ENCODE measurements at regions not wholly inside any gene's neighbourhood (a gene's known extent, or its start where the extent isn't known, plus 50 kb on each side); places are given as distances from the start of the nearest gene placed in this dataset.

DNA sequence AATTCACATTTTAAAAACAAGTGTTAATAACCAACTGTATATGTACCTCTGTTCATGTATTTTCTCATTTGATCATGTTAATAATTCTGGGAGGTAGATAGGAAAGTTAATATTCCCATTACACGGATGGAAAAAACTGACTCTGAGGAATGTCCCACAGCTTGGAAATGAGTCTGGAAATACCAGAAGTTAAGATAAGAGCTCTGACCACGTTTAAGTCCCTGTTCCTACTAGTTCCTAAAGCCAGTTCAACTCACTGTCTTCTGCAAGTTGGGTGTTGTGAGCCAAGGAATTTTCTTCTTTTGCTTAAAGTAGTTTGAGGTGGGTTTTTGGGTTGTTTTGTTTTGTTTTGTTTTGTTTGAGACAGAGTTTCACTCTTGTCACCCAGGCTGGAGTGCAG lies 104.5 kb downstream of the TMEM30B start:
- peaks cover 0 to 6% (median 3%) of the 10 kb centered on the region in 5 donors for H3K4me1 ChIP-seq (ENCODE audit: control insufficient read depth in 5 of 5, insufficient read depth in 5 of 5, low read length in 5 of 5)

GRCh38 chr14:61174987-61175386 lies 106.2 kb downstream of the TMEM30B start:
- H3K9ac ChIP-seq (ENCODE audit: low read length in 5 of 5): no peak overlapping the region

More for the DNA sequence above, 104.5 kb downstream of the TMEM30B start:
- H3K27me3 ChIP-seq (ENCODE audit: control insufficient read depth in 5 of 5, insufficient read depth in 4 of 5, low read length in 5 of 5): no peaks in the 10 kb centered on the region
- H3K9ac ChIP-seq (ENCODE audit: low read length in 5 of 5): no peak overlapping the region
- peaks cover 0 to 4% (median 0%) of the 10 kb centered on the region in 5 donors for H3K9me3 ChIP-seq (ENCODE audit: control insufficient read depth in 5 of 5, low read length in 5 of 5)
- no peak overlapping the region for H3K27ac ChIP-seq (ENCODE audit: low read depth, low read length)
- no peaks in the 10 kb centered on the region for H3K36me3 ChIP-seq (ENCODE audit: control insufficient read depth in 5 of 5, insufficient read depth in 5 of 5, low read length in 5 of 5)
- H3K4me3 ChIP-seq (ENCODE audit: low read depth in 1 of 5, low read length in 5 of 5): no peak overlapping the region

GRCh38 chr14:61174441-61174891 lies 106.7 kb downstream of the TMEM30B start:
- Histone ChIP-seq H3K9ac (ENCODE audit: low read length in 5 of 5) (no peak overlapping the region), H3K4me1 (ENCODE audit: control insufficient read depth in 5 of 5, insufficient read depth in 5 of 5, low read length in 5 of 5) (peaks cover 0 to 10% (median 7%) of the 10 kb centered on the region in 5 donors), H3K4me3 (ENCODE audit: low read depth in 1 of 5, low read length in 5 of 5) (no peak overlapping the region), H3K9me3 (ENCODE audit: control insufficient read depth in 5 of 5, low read length in 5 of 5) (peaks cover 0 to 4% (median 0%) of the 10 kb centered on the region in 5 donors), H3K27me3 (ENCODE audit: control insufficient read depth in 5 of 5, insufficient read depth in 4 of 5, low read length in 5 of 5) (no peaks in the 10 kb centered on the region), H3K27ac (ENCODE audit: low read depth, low read length) (no peak overlapping the region), H3K36me3 (ENCODE audit: control insufficient read depth in 5 of 5, insufficient read depth in 5 of 5, low read length in 5 of 5) (no peaks in the 10 kb centered on the region)

More at GRCh38 chr14:61174987-61175386, 106.2 kb downstream of the TMEM30B start:
- H3K4me1 ChIP-seq (ENCODE audit: control insufficient read depth in 5 of 5, insufficient read depth in 5 of 5, low read length in 5 of 5): peaks cover 0 to 10% (median 7%) of the 10 kb centered on the region in 5 donors
- H3K4me3 ChIP-seq (ENCODE audit: low read depth in 1 of 5, low read length in 5 of 5): no peak overlapping the region
- H3K36me3 ChIP-seq (ENCODE audit: control insufficient read depth in 5 of 5, insufficient read depth in 5 of 5, low read length in 5 of 5): no peaks in the 10 kb centered on the region
- H3K9me3 ChIP-seq (ENCODE audit: control insufficient read depth in 5 of 5, low read length in 5 of 5): peaks cover 0 to 4% (median 0%) of the 10 kb centered on the region in 5 donors
- H3K27ac ChIP-seq (ENCODE audit: low read depth, low read length): no peak overlapping the region
- H3K27me3 ChIP-seq (ENCODE audit: control insufficient read depth in 5 of 5, insufficient read depth in 4 of 5, low read length in 5 of 5): no peaks in the 10 kb centered on the region

DNA sequence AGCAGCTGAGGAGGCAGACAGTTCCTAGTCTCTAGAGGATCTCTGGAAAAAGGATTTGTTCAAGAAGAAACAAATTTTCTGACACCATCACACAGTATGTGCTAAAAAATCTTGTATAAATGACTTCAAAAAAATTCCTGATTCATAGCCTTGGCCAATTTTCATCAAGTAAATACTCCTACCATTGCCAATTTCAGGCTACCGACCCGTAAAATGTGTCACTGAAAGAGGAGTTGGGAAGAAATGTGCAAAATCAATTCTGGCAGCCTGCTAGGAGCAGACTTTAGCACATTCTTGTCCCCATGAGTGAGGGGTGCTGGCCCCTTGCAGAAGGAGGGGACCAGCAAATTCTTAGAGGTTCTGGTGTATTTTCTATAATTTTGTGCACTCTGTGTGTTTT lies 109.4 kb downstream of the TMEM30B start:
- Histone ChIP-seq H3K4me1 (ENCODE audit: control insufficient read depth in 5 of 5, insufficient read depth in 5 of 5, low read length in 5 of 5) (peaks cover 0 to 8% (median 6%) of the 10 kb centered on the region in 5 donors), H3K36me3 (ENCODE audit: control insufficient read depth in 5 of 5, insufficient read depth in 5 of 5, low read length in 5 of 5) (no peaks in the 10 kb centered on the region), H3K27me3 (ENCODE audit: control insufficient read depth in 5 of 5, insufficient read depth in 4 of 5, low read length in 5 of 5) (no peaks in the 10 kb centered on the region), H3K4me3 (ENCODE audit: low read depth in 1 of 5, low read length in 5 of 5) (no peak overlapping the region), H3K9me3 (ENCODE audit: control insufficient read depth in 5 of 5, low read length in 5 of 5) (peaks cover 0 to 4% (median 0%) of the 10 kb centered on the region in 5 donors), H3K27ac (ENCODE audit: low read depth, low read length) (no peak overlapping the region), H3K9ac (ENCODE audit: low read length in 5 of 5) (no peak overlapping the region)

GRCh38 chr14:61168141-61168540 lies 113.0 kb downstream of the TMEM30B start:
- H3K27ac ChIP-seq (ENCODE audit: low read depth, low read length): no peak overlapping the region
- no peaks in the 10 kb centered on the region for H3K36me3 ChIP-seq (ENCODE audit: control insufficient read depth in 5 of 5, insufficient read depth in 5 of 5, low read length in 5 of 5)
- H3K9me3 ChIP-seq (ENCODE audit: control insufficient read depth in 5 of 5, low read length in 5 of 5): peaks cover 0 to under 1% (median 0%) of the 10 kb centered on the region in 5 donors
- no peak overlapping the region for H3K9ac ChIP-seq (ENCODE audit: low read length in 5 of 5)
- H3K4me1 ChIP-seq (ENCODE audit: control insufficient read depth in 5 of 5, insufficient read depth in 5 of 5, low read length in 5 of 5): peaks cover 0 to 8% (median 6%) of the 10 kb centered on the region in 5 donors
- no peak overlapping the region for H3K4me3 ChIP-seq (ENCODE audit: low read depth in 1 of 5, low read length in 5 of 5)
- H3K27me3 ChIP-seq (ENCODE audit: control insufficient read depth in 5 of 5, insufficient read depth in 4 of 5, low read length in 5 of 5): no peaks in the 10 kb centered on the region

DNA sequence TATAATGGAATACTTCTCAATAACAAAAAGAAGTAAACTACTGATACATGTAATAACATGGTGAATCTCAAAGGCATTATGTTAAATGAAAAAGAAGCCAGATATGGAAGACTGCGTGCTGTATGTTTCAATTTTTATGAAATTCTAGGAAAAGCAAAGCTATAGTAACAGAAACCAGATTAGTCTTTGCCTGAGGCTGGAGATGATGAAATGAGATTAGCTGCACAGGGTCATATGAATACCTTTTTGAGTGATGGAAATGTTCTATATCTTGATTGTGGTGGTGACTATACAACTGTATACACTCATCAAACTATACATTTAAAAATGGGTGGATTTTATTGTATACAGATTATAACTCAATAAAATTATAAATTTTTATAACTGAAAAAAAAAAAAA lies 113.5 kb downstream of the TMEM30B start:
- Histone ChIP-seq H3K4me1 (ENCODE audit: control insufficient read depth in 5 of 5, insufficient read depth in 5 of 5, low read length in 5 of 5) (peaks cover 0 to 8% (median 6%) of the 10 kb centered on the region in 5 donors), H3K27me3 (ENCODE audit: control insufficient read depth in 5 of 5, insufficient read depth in 4 of 5, low read length in 5 of 5) (no peaks in the 10 kb centered on the region), H3K27ac (ENCODE audit: low read depth, low read length) (no peak overlapping the region)

DNA sequence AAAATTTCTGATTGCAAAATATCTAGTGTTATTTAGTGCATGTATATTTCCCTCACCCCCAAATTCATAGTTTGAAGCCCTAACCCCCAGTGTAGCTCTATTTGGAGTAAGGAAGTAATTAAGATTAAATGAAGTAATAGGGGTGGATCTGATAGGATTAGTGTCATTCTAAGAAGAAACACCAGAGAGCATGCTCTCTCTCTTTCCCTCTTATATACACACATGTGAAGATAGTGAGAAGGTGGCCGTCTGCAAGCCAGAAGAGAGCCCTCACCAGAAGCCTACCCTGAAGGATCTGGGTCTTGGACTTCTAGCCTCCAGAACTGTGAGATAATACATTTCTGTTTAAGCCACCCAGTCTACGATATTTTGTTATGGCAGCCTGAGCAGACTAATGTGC lies 120.3 kb downstream of the TMEM30B start:
- Histone ChIP-seq H3K36me3 (ENCODE audit: control insufficient read depth in 5 of 5, insufficient read depth in 5 of 5, low read length in 5 of 5) (no peaks in the 10 kb centered on the region), H3K27ac (ENCODE audit: low read depth, low read length) (no peak overlapping the region), H3K4me3 (ENCODE audit: low read depth in 1 of 5, low read length in 5 of 5) (no peak overlapping the region), H3K27me3 (ENCODE audit: control insufficient read depth in 5 of 5, insufficient read depth in 4 of 5, low read length in 5 of 5) (no peaks in the 10 kb centered on the region), H3K9ac (ENCODE audit: low read length in 5 of 5) (no peak overlapping the region), H3K9me3 (ENCODE audit: control insufficient read depth in 5 of 5, low read length in 5 of 5) (no peaks in the 10 kb centered on the region), H3K4me1 (ENCODE audit: control insufficient read depth in 5 of 5, insufficient read depth in 5 of 5, low read length in 5 of 5) (peaks cover 0 to 3% (median 0%) of the 10 kb centered on the region in 5 donors)

More for the DNA sequence above, 113.5 kb downstream of the TMEM30B start:
- Histone ChIP-seq H3K9me3 (ENCODE audit: control insufficient read depth in 5 of 5, low read length in 5 of 5) (no peaks in the 10 kb centered on the region), H3K9ac (ENCODE audit: low read length in 5 of 5) (no peak overlapping the region), H3K36me3 (ENCODE audit: control insufficient read depth in 5 of 5, insufficient read depth in 5 of 5, low read length in 5 of 5) (no peaks in the 10 kb centered on the region), H3K4me3 (ENCODE audit: low read depth in 1 of 5, low read length in 5 of 5) (no peak overlapping the region)

DNA sequence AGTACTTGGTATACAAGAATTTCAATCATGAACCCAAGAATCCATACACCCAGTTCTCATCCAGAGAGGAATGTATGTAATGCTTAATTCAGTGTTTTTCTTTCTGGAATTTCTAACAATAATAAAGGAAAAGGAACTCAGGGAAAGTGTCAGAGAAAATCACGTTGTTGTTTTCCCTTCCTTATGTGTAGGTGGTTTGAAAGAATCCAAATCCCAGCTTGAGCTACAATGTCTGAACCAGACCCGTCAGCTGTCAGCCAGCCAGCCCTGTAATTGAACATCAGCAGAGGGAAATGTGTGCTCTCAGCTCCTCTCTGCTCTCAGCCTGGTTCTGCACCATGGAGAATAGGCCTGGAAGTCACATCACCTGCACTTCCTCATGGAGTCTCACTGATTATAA lies 126.5 kb downstream of the TMEM30B start:
- Histone ChIP-seq H3K27me3 (ENCODE audit: control insufficient read depth in 5 of 5, insufficient read depth in 4 of 5, low read length in 5 of 5) (no peaks in the 10 kb centered on the region), H3K9me3 (ENCODE audit: control insufficient read depth in 5 of 5, low read length in 5 of 5) (no peaks in the 10 kb centered on the region), H3K4me3 (ENCODE audit: low read depth in 1 of 5, low read length in 5 of 5) (no peak overlapping the region), H3K9ac (ENCODE audit: low read length in 5 of 5) (no peak overlapping the region), H3K27ac (ENCODE audit: low read depth, low read length) (no peak overlapping the region), H3K4me1 (ENCODE audit: control insufficient read depth in 5 of 5, insufficient read depth in 5 of 5, low read length in 5 of 5) (peaks cover 0 to 3% (median 0%) of the 10 kb centered on the region in 5 donors), H3K36me3 (ENCODE audit: control insufficient read depth in 5 of 5, insufficient read depth in 5 of 5, low read length in 5 of 5) (no peaks in the 10 kb centered on the region)

GRCh38 chr14:61153914-61154545 lies 127.1 kb downstream of the TMEM30B start:
- Histone ChIP-seq H3K27ac (ENCODE audit: low read depth, low read length) (no peak overlapping the region), H3K4me1 (ENCODE audit: control insufficient read depth in 5 of 5, insufficient read depth in 5 of 5, low read length in 5 of 5) (peaks cover 0 to 3% (median 0%) of the 10 kb centered on the region in 5 donors), H3K9ac (ENCODE audit: low read length in 5 of 5) (no peak overlapping the region), H3K9me3 (ENCODE audit: control insufficient read depth in 5 of 5, low read length in 5 of 5) (no peaks in the 10 kb centered on the region), H3K36me3 (ENCODE audit: control insufficient read depth in 5 of 5, insufficient read depth in 5 of 5, low read length in 5 of 5) (no peaks in the 10 kb centered on the region), H3K4me3 (ENCODE audit: low read depth in 1 of 5, low read length in 5 of 5) (no peak overlapping the region), H3K27me3 (ENCODE audit: control insufficient read depth in 5 of 5, insufficient read depth in 4 of 5, low read length in 5 of 5) (no peaks in the 10 kb centered on the region)

GRCh38 chr14:61153431-61153830 lies 127.7 kb downstream of the TMEM30B start:
- Histone ChIP-seq H3K27ac (ENCODE audit: low read depth, low read length) (no peak overlapping the region), H3K4me1 (ENCODE audit: control insufficient read depth in 5 of 5, insufficient read depth in 5 of 5, low read length in 5 of 5) (peaks cover 0 to 3% (median 0%) of the 10 kb centered on the region in 5 donors), H3K27me3 (ENCODE audit: control insufficient read depth in 5 of 5, insufficient read depth in 4 of 5, low read length in 5 of 5) (no peaks in the 10 kb centered on the region), H3K36me3 (ENCODE audit: control insufficient read depth in 5 of 5, insufficient read depth in 5 of 5, low read length in 5 of 5) (no peaks in the 10 kb centered on the region), H3K4me3 (ENCODE audit: low read depth in 1 of 5, low read length in 5 of 5) (no peak overlapping the region), H3K9ac (ENCODE audit: low read length in 5 of 5) (no peak overlapping the region), H3K9me3 (ENCODE audit: control insufficient read depth in 5 of 5, low read length in 5 of 5) (no peaks in the 10 kb centered on the region)

Measured in subcutaneous abdominal adipose tissue (tissue), 5 donors.